HEK293 (cell line): ENCODE measurements at regions not wholly inside any gene's neighbourhood (a gene's known extent, or its start where the extent isn't known, plus 50 kb on each side); places are given as distances from the start of the nearest gene placed in this dataset.

Experiments used
- CTCF ChIA-PET: fragments of 350-600 bp; formaldehyde crosslinking; extraction: SDS; loops from one replicate; lab custom pipeline; 2021; ENCODE audit warnings: antibody characterized with exemption; lab: Yijun Ruan, JAX
- POLR2A ChIA-PET: fragments of 300-600 bp; formaldehyde crosslinking; extraction: SDS; loops from one replicate; lab custom pipeline; 2020; ENCODE audit warnings: antibody characterized with exemption, inconsistent platforms; lab: Yijun Ruan, JAX
- H3K27ac ChIP-seq: fragments of 200-500 bp; sonication (Bioruptor generic); 2 replicates; pipeline ENCODE4 v1.5.1; 2014; ENCODE audit warnings: low read depth, low read length, control low read depth, inconsistent platforms; ENCODE audit errors: extremely low read depth
- H3K36me3 ChIP-seq, 2 experiments: fragments of 200-500 bp in 1 of 2; sonication (Bioruptor generic) in 1 of 2; 1 replicate in 1 of 2; 2 replicates in 1 of 2; pipeline ENCODE4 v1.5.1; 2014 to 2017; ENCODE audit warnings: inconsistent platforms in 2 of 2, low read length in 2 of 2; ENCODE audit not compliant: control insufficient read depth in 2 of 2, insufficient read depth in 1 of 2
- H3K4me1 ChIP-seq: fragments of 200-500 bp; sonication (Bioruptor generic); 2 replicates; pipeline ENCODE4 v1.5.1; 2014; ENCODE audit warnings: mild to moderate bottlenecking, low read length, inconsistent platforms; ENCODE audit not compliant: control insufficient read depth, insufficient read depth
- H3K4me3 ChIP-seq: 2 replicates; pipeline ENCODE4 v1.5.1; 2011; ENCODE audit warnings: low read depth, mild to moderate bottlenecking, control low read depth, low read length, moderate library complexity
- H3K9me3 ChIP-seq: fragments of 200-500 bp; sonication (Bioruptor generic); 2 replicates; pipeline ENCODE4 v1.5.1; 2014; ENCODE audit warnings: low read depth, low read length, inconsistent platforms; ENCODE audit not compliant: control insufficient read depth, insufficient read depth
- EGR2 ChIP-seq: fragments of 450-650 bp; formaldehyde crosslinking; IDR thresholded peaks from 2 replicates; pipeline ENCODE4 v1.5.1; 2016; ENCODE audit warnings: low read depth, missing biosample characterization, missing genetic modification characterization
- FEZF1 ChIP-seq: fragments of 450-650 bp; formaldehyde crosslinking; IDR thresholded peaks from 2 replicates; pipeline ENCODE4 v1.5.1; 2016; ENCODE audit warnings: missing biosample characterization, missing genetic modification characterization
- GLIS2 ChIP-seq: fragments of 450-650 bp; formaldehyde crosslinking; IDR thresholded peaks from 2 replicates; pipeline ENCODE4 v1.5.1; 2016; ENCODE audit warnings: missing biosample characterization, missing genetic modification characterization
- HIC1 ChIP-seq: fragments of 450-650 bp; formaldehyde crosslinking; IDR thresholded peaks from 2 replicates; pipeline ENCODE4 v1.5.1; 2016; ENCODE audit warnings: missing biosample characterization, missing genetic modification characterization
- KLF10 ChIP-seq: fragments of 450-650 bp; IDR thresholded peaks from 2 replicates; pipeline ENCODE4 v1.5.1; 2018; ENCODE audit warnings: missing biosample characterization, mild to moderate bottlenecking, missing genetic modification characterization
- KLF8 ChIP-seq: fragments of 450-650 bp; formaldehyde crosslinking; IDR thresholded peaks from 2 replicates; pipeline ENCODE4 v1.5.1; 2016; ENCODE audit warnings: missing biosample characterization, missing genetic modification characterization
- KLF9 ChIP-seq: fragments of 450-650 bp; formaldehyde crosslinking; IDR thresholded peaks from 2 replicates; pipeline ENCODE4 v1.5.1; 2016; ENCODE audit warnings: missing biosample characterization, missing genetic modification characterization, low read depth
- OVOL3 ChIP-seq: fragments of 450-650 bp; formaldehyde crosslinking; IDR thresholded peaks from 2 replicates; pipeline ENCODE4 v1.5.1; 2016; ENCODE audit warnings: missing biosample characterization, missing genetic modification characterization
- PRDM1 ChIP-seq: fragments of 450-650 bp; formaldehyde crosslinking; IDR thresholded peaks from 2 replicates; pipeline ENCODE4; 2016; ENCODE audit warnings: missing biosample characterization, missing genetic modification characterization
- REPIN1 ChIP-seq: fragments of 450-650 bp; formaldehyde crosslinking; IDR thresholded peaks from 2 replicates; pipeline ENCODE4 v1.5.1; 2017; ENCODE audit warnings: missing biosample characterization, missing genetic modification characterization, low read depth
- SCRT2 ChIP-seq: fragments of 450-650 bp; formaldehyde crosslinking; IDR thresholded peaks from 2 replicates; pipeline ENCODE4 v1.5.1; 2016; ENCODE audit warnings: missing biosample characterization, missing genetic modification characterization
- SP2 ChIP-seq: fragments of 450-650 bp; formaldehyde crosslinking; IDR thresholded peaks from 2 replicates; pipeline ENCODE4 v1.5.1; 2016; ENCODE audit warnings: missing biosample characterization, missing genetic modification characterization
- ZBTB44 ChIP-seq: fragments of 450-650 bp; IDR thresholded peaks from 2 replicates; pipeline ENCODE4 v1.5.1; 2018; ENCODE audit warnings: missing biosample characterization, mild to moderate bottlenecking, missing genetic modification characterization
- ZNF121 ChIP-seq: fragments of 450-650 bp; formaldehyde crosslinking; IDR thresholded peaks from 2 replicates; pipeline ENCODE4 v1.5.1; 2016; ENCODE audit warnings: missing biosample characterization, missing genetic modification characterization
- ZNF155 ChIP-seq: fragments of 450-650 bp; formaldehyde crosslinking; IDR thresholded peaks from 2 replicates; pipeline ENCODE4 v1.5.1; 2016; ENCODE audit warnings: missing biosample characterization, missing genetic modification characterization
- ZNF169 ChIP-seq: fragments of 450-650 bp; formaldehyde crosslinking; IDR thresholded peaks from 2 replicates; pipeline ENCODE4 v1.5.1; 2016; ENCODE audit warnings: missing biosample characterization, missing genetic modification characterization
- ZNF223 ChIP-seq: fragments of 450-650 bp; formaldehyde crosslinking; IDR thresholded peaks from 2 replicates; pipeline ENCODE4 v1.5.1; 2016; ENCODE audit warnings: missing biosample characterization, missing genetic modification characterization
- ZNF324 ChIP-seq: fragments of 450-650 bp; formaldehyde crosslinking; IDR thresholded peaks from 2 replicates; pipeline ENCODE4 v1.5.1; 2016; ENCODE audit warnings: missing biosample characterization, missing genetic modification characterization
- ZNF341 ChIP-seq: fragments of 450-650 bp; formaldehyde crosslinking; IDR thresholded peaks from 2 replicates; pipeline ENCODE4; 2016; ENCODE audit warnings: low read depth, missing biosample characterization, missing genetic modification characterization
- ZNF391 ChIP-seq: fragments of 450-650 bp; formaldehyde crosslinking; IDR thresholded peaks from 2 replicates; pipeline ENCODE4 v1.5.1; 2016; ENCODE audit warnings: low read depth, missing biosample characterization, missing genetic modification characterization, borderline replicate concordance
- ZNF394 ChIP-seq: fragments of 450-650 bp; formaldehyde crosslinking; IDR thresholded peaks from 2 replicates; pipeline ENCODE4 v1.5.1; 2016; ENCODE audit warnings: missing biosample characterization, missing genetic modification characterization, mild to moderate bottlenecking, moderate library complexity, borderline replicate concordance
- ZNF433 ChIP-seq: fragments of 450-650 bp; formaldehyde crosslinking; IDR thresholded peaks from 2 replicates; pipeline ENCODE4 v1.5.1; 2016; ENCODE audit warnings: missing biosample characterization, missing genetic modification characterization, low read depth
- ZNF530 ChIP-seq: fragments of 450-650 bp; formaldehyde crosslinking; IDR thresholded peaks from 2 replicates; pipeline ENCODE4 v1.5.1; 2016; ENCODE audit warnings: low read depth, missing biosample characterization, missing genetic modification characterization
- ZNF558 ChIP-seq: fragments of 450-650 bp; formaldehyde crosslinking; IDR thresholded peaks from 2 replicates; pipeline ENCODE4 v1.5.1; 2016; ENCODE audit warnings: missing biosample characterization, missing genetic modification characterization
- ZNF624 ChIP-seq: fragments of 450-650 bp; formaldehyde crosslinking; IDR thresholded peaks from 2 replicates; pipeline ENCODE4 v1.5.1; 2017; ENCODE audit warnings: missing biosample characterization, missing genetic modification characterization
- ZNF654 ChIP-seq: fragments of 450-650 bp; formaldehyde crosslinking; IDR thresholded peaks from 2 replicates; pipeline ENCODE4 v1.5.1; 2016; ENCODE audit warnings: low read depth, missing biosample characterization, missing genetic modification characterization
- ZNF670 ChIP-seq: fragments of 450-650 bp; formaldehyde crosslinking; IDR thresholded peaks from 2 replicates; pipeline ENCODE4 v1.5.1; 2016; ENCODE audit warnings: missing biosample characterization, missing genetic modification characterization, low read depth
- ZNF677 ChIP-seq: fragments of 450-650 bp; IDR thresholded peaks from 2 replicates; pipeline ENCODE4 v1.5.0; 2018; ENCODE audit warnings: missing biosample characterization, mild to moderate bottlenecking, missing genetic modification characterization, moderate library complexity
- ZNF837 ChIP-seq: fragments of 450-650 bp; formaldehyde crosslinking; IDR thresholded peaks from 2 replicates; pipeline ENCODE4 v1.5.1; 2016; ENCODE audit warnings: missing biosample characterization, missing genetic modification characterization
- ZXDB ChIP-seq: fragments of 450-650 bp; formaldehyde crosslinking; IDR thresholded peaks from 2 replicates; pipeline ENCODE4 v1.5.1; 2016; ENCODE audit warnings: missing biosample characterization, missing genetic modification characterization

- CTCF ChIA-PET = interaction anchor here (0.6 kb wide), 1 partner anchor 194 kb away, joined by 4 read pairs; no protein-coding TSS in a partner anchor
- no peak overlapping the region for H3K4me3 ChIP-seq
- no peak for TF ChIP-seq KLF9 (tag by site-specific recombination)
- no peak for TF ChIP-seq PRDM1
- TF ChIP-seq ZNF341 (tag by site-specific recombination) = no peak
- no peak for TF ChIP-seq GLIS2 (tag by site-specific recombination)
- no peak for TF ChIP-seq ZNF155
- no peak for TF ChIP-seq REPIN1 (tag by site-specific recombination)
- TF ChIP-seq KLF8 = no peak
- no peak for TF ChIP-seq KLF10
- no peak for TF ChIP-seq ZNF670
- TF ChIP-seq ZNF391 (tag by site-specific recombination) = no peak
- no peak for TF ChIP-seq SP2
- TF ChIP-seq, all 188 proteins: peak for 0
- POLR2A ChIA-PET = no interaction called here
- no peaks in the 10 kb centered on the region for H3K4me1 ChIP-seq
- H3K36me3 ChIP-seq = no peaks in the 10 kb centered on the region
- H3K27ac ChIP-seq = no peak overlapping the region
- H3K9me3 ChIP-seq = no peaks in the 10 kb centered on the region
These were observed 85.2 kb upstream of the CDC14C start for GRCh38 chr7:48839108-48839507.

- ChIA-PET CTCF (no interaction called here), POLR2A (no interaction called here)
- Histone ChIP-seq H3K9me3 (no peaks in the 10 kb centered on the region), H3K36me3 (no peaks in the 10 kb centered on the region), H3K4me3 (no peak overlapping the region), H3K4me1 (no peaks in the 10 kb centered on the region), H3K27ac (no peak overlapping the region)
- TF ChIP-seq SCRT2 (tag by site-specific recombination) (no peak), ZNF121 (tag by site-specific recombination) (no peak), EGR2 (tag by site-specific recombination) (no peak), ZNF654 (no peak), ZNF677 (tag by site-specific recombination) (no peak), ZBTB44 (tag by site-specific recombination) (no peak), ZNF624 (tag by site-specific recombination) (no peak), OVOL3 (tag by site-specific recombination) (no peak), ZNF169 (tag by site-specific recombination) (no peak), ZXDB (tag by site-specific recombination) (no peak), ZNF530 (tag by site-specific recombination) (no peak), ZNF558 (tag by site-specific recombination) (no peak)
These were observed 82.6 kb upstream of the CDC14C start for GRCh38 chr7:48841739-48842138.

GRCh38 chr7:48847917-48848316, 76.4 kb upstream of the CDC14C start:
- Histone ChIP-seq H3K36me3 (no peaks in the 10 kb centered on the region), H3K4me1 (no peaks in the 10 kb centered on the region), H3K27ac (no peak overlapping the region), H3K4me3 (no peak overlapping the region), H3K9me3 (no peaks in the 10 kb centered on the region)
- ChIA-PET CTCF (no interaction called here), POLR2A (no interaction called here)
- TF ChIP-seq ZNF324 (tag by site-specific recombination) (no peak), FEZF1 (tag by site-specific recombination) (no peak), ZNF837 (tag by site-specific recombination) (no peak), ZNF394 (no peak), KLF9 (tag by site-specific recombination) (no peak), ZNF155 (no peak), HIC1 (tag by site-specific recombination) (no peak), ZNF433 (tag by site-specific recombination) (no peak), ZNF223 (tag by site-specific recombination) (no peak)
